CD4-positive, alpha-beta T cell treated with Interleukin-1 beta for 1 hour (primary cell): ENCODE measurements at regions not wholly inside any gene's neighbourhood (a gene's known extent, or its start where the extent isn't known, plus 50 kb on each side); places are given as distances from the start of the nearest gene placed in this dataset.
"Not testable (repeated sequence)": the region's sequence is repeated elsewhere in the genome, so short reads cannot be mapped to it uniquely, and the experiment has no call there.

Source experiments
- DNase-seq, 2 donors: peaks; one replicate each; pipeline ENCODE4 v3.0.0-alpha.2; 2020 to 2022

DNA sequence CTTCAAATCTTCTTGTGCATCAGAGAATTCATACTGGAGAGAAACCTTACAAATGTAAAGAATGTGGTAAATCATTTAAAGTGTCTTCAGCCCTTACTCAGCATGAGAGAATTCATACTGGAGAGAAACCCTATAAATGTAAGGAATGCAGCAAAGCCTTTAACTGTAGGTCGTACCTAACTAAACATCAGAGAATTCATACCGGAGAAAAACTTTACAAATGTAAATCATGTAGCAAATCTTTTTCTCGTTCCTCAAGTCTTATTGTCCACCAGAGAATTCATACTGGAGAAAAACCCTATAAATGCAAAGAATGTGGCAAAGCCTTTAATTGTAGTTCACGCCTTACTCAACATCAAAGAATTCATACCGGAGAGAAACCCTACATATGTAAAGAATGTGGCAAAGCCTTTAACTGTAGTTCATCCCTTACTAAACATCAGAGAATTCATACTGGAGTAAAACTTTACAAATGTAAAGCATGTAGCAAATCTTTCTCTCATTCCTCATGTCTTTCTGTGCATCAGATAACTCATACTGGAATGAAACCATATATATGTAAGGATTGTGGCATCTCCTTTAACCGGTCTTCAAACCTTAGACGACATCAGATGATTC is 118.5 kb upstream of the ZNF267 start:
- DNase-seq: no peak

- DNase-seq: no peak
Measured at GRCh38 chr16:31764103-31764502, 109.5 kb upstream of the ZNF267 start.

DNA sequence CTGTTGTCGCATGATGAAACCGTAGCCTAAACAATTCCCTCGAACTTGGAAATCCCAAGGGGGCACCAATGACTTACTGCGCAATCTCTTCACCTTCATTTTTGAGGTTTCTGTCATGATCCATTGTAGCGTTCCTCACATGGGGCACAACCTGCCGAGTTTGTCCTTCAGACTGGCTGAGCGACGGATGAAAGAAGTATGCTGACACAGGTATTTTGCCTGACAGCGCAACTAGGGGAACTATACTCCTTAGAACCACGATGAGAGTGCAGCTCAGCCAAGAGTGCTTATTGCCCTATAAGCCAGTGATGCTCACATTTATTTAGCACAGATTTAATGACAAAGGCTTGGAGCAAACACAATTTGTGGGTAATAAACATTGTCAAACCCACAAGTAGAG is 106.3 kb upstream of the ZNF267 start:
- no peak for DNase-seq

- DNase-seq: no peak
Measured at GRCh38 chr16:31780342-31780741, 93.3 kb upstream of the ZNF267 start.

DNA sequence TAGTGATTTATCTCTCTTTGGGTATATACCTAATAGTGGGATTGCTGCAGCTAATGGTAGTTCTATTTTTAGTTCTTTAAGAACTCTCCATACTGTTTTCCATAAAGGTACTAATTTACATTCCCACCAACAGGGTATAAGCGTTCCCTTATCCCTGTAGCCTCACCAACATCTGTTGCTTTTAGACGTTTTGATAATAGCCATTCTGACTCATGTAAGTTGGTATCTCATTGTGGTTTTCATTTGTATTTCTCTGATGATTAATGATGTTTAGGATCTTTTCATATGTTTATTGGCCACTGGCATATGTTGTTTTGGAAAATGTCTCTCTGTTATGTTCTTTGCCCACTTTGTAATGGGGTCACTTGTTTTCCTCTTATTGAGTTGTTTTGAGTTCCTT is 88.5 kb upstream of the ZNF267 start:
- DNase-seq: no peak

DNA sequence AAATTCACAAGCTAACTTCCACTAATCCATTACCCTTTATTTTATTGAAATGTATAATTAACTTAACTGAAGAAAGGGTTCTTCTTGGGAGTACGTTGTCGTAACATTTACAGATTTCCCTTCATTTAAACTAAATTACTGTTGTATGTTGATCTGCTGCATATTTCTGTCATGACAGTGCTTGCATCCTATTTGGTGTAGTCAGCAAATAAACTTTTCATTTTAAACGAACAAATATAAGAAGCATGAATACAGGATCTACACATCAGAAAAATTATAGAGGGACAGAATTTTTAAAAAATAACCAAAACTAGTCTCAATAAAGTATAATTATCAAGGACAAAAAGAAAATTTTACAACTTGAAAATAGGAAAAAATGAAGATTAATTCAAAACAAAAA is 66.5 kb upstream of the ZNF267 start:
- no peak for DNase-seq

DNA sequence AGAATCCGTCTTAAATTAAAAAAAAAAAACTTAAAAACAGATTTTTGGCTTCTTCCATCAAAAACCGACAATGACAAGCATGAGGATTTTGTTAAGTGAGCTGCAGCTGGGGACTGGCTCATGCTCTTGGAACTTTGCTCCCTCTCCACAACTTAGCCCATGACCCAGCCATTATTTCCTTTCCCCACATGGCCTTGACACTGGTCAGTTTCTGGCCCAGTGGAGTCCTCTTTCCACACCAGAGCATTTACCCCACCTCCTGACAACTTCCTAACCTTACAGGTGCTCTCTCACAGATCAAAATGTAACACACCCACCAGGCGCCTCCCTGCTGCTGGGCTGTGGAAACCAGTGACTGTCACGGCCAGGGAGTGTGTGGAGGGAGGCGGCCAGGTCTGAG is 62.7 kb upstream of the ZNF267 start:
- DNase-seq: no peak

GRCh38 chr16:31816141-31816540 is 57.5 kb upstream of the ZNF267 start:
- DNase-seq: not testable (repeated sequence)

GRCh38 chr16:31819386-31819785 is 54.2 kb upstream of the ZNF267 start:
- DNase-seq: no peak

- DNase-seq: no peak
Measured at GRCh38 chr16:31819948-31820347, 53.7 kb upstream of the ZNF267 start.
